GM23248 (cell line): ENCODE measurements at regions not wholly inside any gene's neighbourhood (a gene's known extent, or its start where the extent isn't known, plus 50 kb on each side); places are given as distances from the start of the nearest gene placed in this dataset.

Source experiments
- EZH2 ChIP-seq: fragments of 200-600 bp; sonication (generic); IDR thresholded peaks from 2 replicates; pipeline ENCODE4 v1.6.1; 2018; ENCODE audit warnings: antibody characterized with exemption, mild to moderate bottlenecking; ENCODE audit not compliant: insufficient read depth, poor library complexity, severe bottlenecking
- EZH2phosphoT487 ChIP-seq: fragments of 200-600 bp; sonication (generic); IDR thresholded peaks from 2 replicates; pipeline ENCODE4 v1.6.1; 2018; ENCODE audit warnings: antibody characterized with exemption, moderate library complexity, mild to moderate bottlenecking, low read depth; ENCODE audit not compliant: insufficient read depth

- no peak for TF ChIP-seq EZH2
- no peak for TF ChIP-seq EZH2phosphoT487
Observed at GRCh38 chr19:27986299-27986698, 1226.7 kb downstream of the UQCRFS1 start.
